IMR-90 (cell line): ENCODE measurements at regions not wholly inside any gene's neighbourhood (a gene's known extent, or its start where the extent isn't known, plus 50 kb on each side); places are given as distances from the start of the nearest gene placed in this dataset.

Source experiments
- ATAC-seq: fragments of 200-7000 bp; cut with Tn5 transposase; 2 replicates; pipeline ENCODE4 v1.9.1; 2020; ENCODE audit warnings: low read depth, mild to moderate bottlenecking, moderate library complexity
- BruUV-seq: library from RNA; stranded (reverse); fragments of 400-500 nt; replicated peaks from 2 replicates; lab custom pipeline; 2021; lab: Mats Ljungman, UMichigan
- CTCF ChIA-PET: fragments of 300-600 bp; formaldehyde crosslinking; extraction: SDS; loops from one replicate; lab custom pipeline; 2021; ENCODE audit warnings: antibody characterized with exemption; lab: Yijun Ruan, JAX
- POLR2A ChIA-PET: fragments of 300-600 bp; sonication (Branson Sonifier 250); formaldehyde crosslinking; loops from one replicate; lab custom pipeline; 2022; ENCODE audit warnings: antibody characterized with exemption; ENCODE audit not compliant: unreplicated experiment; lab: Charles Lee
- DNase-seq: peaks from one replicate; pipeline ENCODE4 v3.0.0; 2013
- H2AFZ ChIP-seq: replicated peaks from 2 replicates; pipeline ENCODE3; 2013; ENCODE audit warnings: low read length, mild to moderate bottlenecking; ENCODE audit not compliant: poor library complexity
- H2AK5ac ChIP-seq: 2 replicates; pipeline ENCODE4 v1.6.1; 2013; ENCODE audit warnings: low read depth, low read length, inconsistent platforms
- H2AK9ac ChIP-seq: replicated peaks from 2 replicates; pipeline ENCODE3; 2013; ENCODE audit warnings: mild to moderate bottlenecking, low read depth, low read length, moderate library complexity; ENCODE audit not compliant: poor library complexity
- H2BK120ac ChIP-seq: 2 replicates; pipeline ENCODE4 v1.6.1; 2013; ENCODE audit warnings: low read depth, low read length, inconsistent platforms
- H2BK15ac ChIP-seq: 3 replicates; pipeline ENCODE4 v1.6.1; 2013; ENCODE audit warnings: low read depth, low read length, inconsistent platforms
- H2BK20ac ChIP-seq: 2 replicates; pipeline ENCODE4 v1.6.1; 2013; ENCODE audit warnings: low read depth, mild to moderate bottlenecking, inconsistent platforms, low read length, moderate library complexity
- H2BK5ac ChIP-seq: 2 replicates; pipeline ENCODE4 v1.6.1; 2013; ENCODE audit warnings: mild to moderate bottlenecking, low read depth, low read length, inconsistent platforms; ENCODE audit not compliant: poor library complexity, severe bottlenecking
- H3K14ac ChIP-seq: replicated peaks from 2 replicates; pipeline ENCODE4 v1.6.1; 2013; ENCODE audit warnings: low read depth, low read length, inconsistent platforms
- H3K18ac ChIP-seq: 2 replicates; pipeline ENCODE4 v1.6.1; 2013; ENCODE audit warnings: low read depth, low read length, control low read depth
- H3K23ac ChIP-seq: 2 replicates; pipeline ENCODE4 v1.6.1; 2013; ENCODE audit warnings: low read depth, low read length, inconsistent platforms
- H3K27ac ChIP-seq: 2 replicates; pipeline ENCODE4 v1.5.1; 2013; ENCODE audit warnings: mild to moderate bottlenecking, control low read depth, low read length; ENCODE audit not compliant: insufficient read depth
- H3K27me3 ChIP-seq: 2 replicates; pipeline ENCODE4 v1.6.1; 2013; ENCODE audit warnings: low read length; ENCODE audit not compliant: control insufficient read depth, insufficient read depth
- H3K36me3 ChIP-seq: 2 replicates; pipeline ENCODE4 v1.6.1; 2013; ENCODE audit warnings: low read length, mixed read lengths; ENCODE audit not compliant: control insufficient read depth, insufficient read depth
- H3K4ac ChIP-seq: 2 replicates; pipeline ENCODE4 v1.6.1; 2013; ENCODE audit warnings: low read depth, low read length, inconsistent platforms
- H3K4me1 ChIP-seq: 2 replicates; pipeline ENCODE4 v1.6.1; 2013; ENCODE audit warnings: low read length, mixed read lengths; ENCODE audit not compliant: control insufficient read depth, insufficient read depth
- H3K4me2 ChIP-seq: 2 replicates; pipeline ENCODE4 v1.6.1; 2013; ENCODE audit warnings: low read depth, mild to moderate bottlenecking, control low read depth, low read length, moderate library complexity
- H3K4me3 ChIP-seq: 2 replicates; pipeline ENCODE4 v1.5.1; 2013; ENCODE audit warnings: low read depth, mild to moderate bottlenecking, control low read depth, low read length, moderate library complexity; ENCODE audit not compliant: insufficient read depth
- H3K56ac ChIP-seq: 2 replicates; pipeline ENCODE4 v1.6.1; 2013; ENCODE audit warnings: low read length, inconsistent platforms; ENCODE audit not compliant: insufficient read depth; ENCODE audit errors: extremely low read depth
- H3K79me1 ChIP-seq, 2 experiments: 2 replicates each; pipeline ENCODE4 v1.6.1; 2013; ENCODE audit warnings: low read length in 2 of 2, inconsistent platforms in 1 of 2, low read depth in 1 of 2
- H3K9ac ChIP-seq: 2 replicates; pipeline ENCODE4 v1.6.1; 2013; ENCODE audit warnings: low read depth, low read length, control low read depth
- H3K9me1 ChIP-seq: 2 replicates; pipeline ENCODE4 v1.6.1; 2013; ENCODE audit warnings: low read length, inconsistent platforms; ENCODE audit not compliant: insufficient read depth
- H3K9me3 ChIP-seq: 2 replicates; pipeline ENCODE4 v1.6.1; 2013; ENCODE audit warnings: low read length; ENCODE audit not compliant: control insufficient read depth, insufficient read depth
- H4K20me1 ChIP-seq: 2 replicates; pipeline ENCODE4 v1.6.1; 2013; ENCODE audit warnings: low read length, inconsistent platforms; ENCODE audit not compliant: insufficient read depth
- H4K5ac ChIP-seq: 2 replicates; pipeline ENCODE4 v1.6.1; 2013; ENCODE audit warnings: mild to moderate bottlenecking, low read depth, low read length, control low read depth
- H4K8ac ChIP-seq, 2 experiments: 2 replicates each; pipeline ENCODE4 v1.6.1; 2013; ENCODE audit warnings: low read depth in 2 of 2, low read length in 2 of 2, control low read depth in 1 of 2, inconsistent platforms in 1 of 2
- H4K91ac ChIP-seq: 2 replicates; pipeline ENCODE4 v1.6.1; 2013; ENCODE audit warnings: low read depth, low read length, inconsistent platforms; ENCODE audit not compliant: insufficient read depth
- CHD1 ChIP-seq: IDR thresholded peaks from 2 replicates; pipeline ENCODE4 v1.6.1; 2012; ENCODE audit warnings: low read depth, low read length, improper control_type of control experiment
- CTCF ChIP-seq: conservative IDR thresholded peaks from 2 replicates; pipeline ENCODE4 v1.5.1; 2012; ENCODE audit warnings: mild to moderate bottlenecking, low read depth, low read length, improper control_type of control experiment
- ELK1 ChIP-seq: fragments of 150-350 bp; IDR thresholded peaks from 2 replicates; pipeline ENCODE4 v1.6.1; 2016; ENCODE audit warnings: low read depth, mild to moderate bottlenecking, low read length, moderate library complexity, borderline replicate concordance
- MAFK ChIP-seq: IDR thresholded peaks from 2 replicates; pipeline ENCODE4 v1.6.1; 2012; ENCODE audit warnings: low read depth, low read length, improper control_type of control experiment
- MAZ ChIP-seq: IDR thresholded peaks from 2 replicates; pipeline ENCODE4 v1.6.1; 2012; ENCODE audit warnings: low read depth, mild to moderate bottlenecking, low read length, improper control_type of control experiment, moderate library complexity, borderline replicate concordance
- MXI1 ChIP-seq: IDR thresholded peaks from 2 replicates; pipeline ENCODE4 v1.6.1; 2012; ENCODE audit warnings: low read depth, mild to moderate bottlenecking, low read length, moderate library complexity, borderline replicate concordance
- POLR2A ChIP-seq: IDR thresholded peaks from 2 replicates; pipeline ENCODE4 v1.6.1; 2012; ENCODE audit warnings: mild to moderate bottlenecking, low read depth, low read length
- RAD21 ChIP-seq: IDR thresholded peaks from 2 replicates; pipeline ENCODE4 v1.6.1; 2012; ENCODE audit warnings: low read length, improper control_type of control experiment
- RCOR1 ChIP-seq: IDR thresholded peaks from 2 replicates; pipeline ENCODE4 v1.6.1; 2012; ENCODE audit warnings: mild to moderate bottlenecking, low read length, improper control_type of control experiment; ENCODE audit not compliant: insufficient replicate concordance
- SMC3 ChIP-seq: fragments of 150-350 bp; IDR thresholded peaks from 2 replicates; pipeline ENCODE4 v1.6.1; 2016; ENCODE audit warnings: low read depth, mild to moderate bottlenecking, antibody characterized with exemption, low read length, moderate library complexity
- USF2 ChIP-seq: fragments of 150-350 bp; IDR thresholded peaks from 2 replicates; pipeline ENCODE4 v1.6.1; 2017; ENCODE audit warnings: mild to moderate bottlenecking, antibody characterized with exemption, low read length, low read depth
- WGBS, 2 experiments: methylation state at CpG; one replicate each; pipeline versions ENCODE4 v1.1.5 to v1.1.7; 2013; ENCODE audit warnings: missing lambda C conversion rate in 2 of 2; ENCODE audit not compliant: insufficient read length in 1 of 2; ENCODE audit errors: extremely low coverage in 2 of 2; 5-methylcytosine and 5-hydroxymethylcytosine counted together
- dilution Hi-C: fragments of 300-500 bp; cut with HindIII; formaldehyde crosslinking; loops from one replicate; pipeline ENCODE4 v1.14.3; 2018; ENCODE audit warnings: low sequenced_read_pairs; ENCODE audit not compliant: unreplicated experiment
- in situ Hi-C: fragments of 300-500 bp; cut with MboI; formaldehyde crosslinking; loops from 3 replicates; pipeline ENCODE4 v1.14.3; 2019; ENCODE audit warnings: low sequenced_read_pairs, inconsistent platforms, mixed read lengths
- intact Hi-C: fragments of 100-400 bp; cut with micrococcal nuclease; formaldehyde crosslinking; loops from 2 replicates; pipeline ENCODE4 v1.10.0; 2022

GRCh38 chr20:6240059-6240458, 117.2 kb upstream of the FERMT1 start:
- dilution Hi-C loops = no loop called here
- CTCF ChIA-PET = no interaction called here
- H2BK20ac ChIP-seq = no peak overlapping the region

More at GRCh38 chr20:6240059-6240458, 117.2 kb upstream of the FERMT1 start:
- Histone ChIP-seq H4K5ac (no peak overlapping the region), H2BK15ac (no peak overlapping the region), H2AK9ac (no peak overlapping the region), H3K79me1 (no peaks in the 10 kb centered on the region), H2AFZ (no peak overlapping the region), H3K14ac (no peak overlapping the region), H3K4me1 (no peaks in the 10 kb centered on the region), H3K23ac (no peak overlapping the region), H3K4me2 (no peak overlapping the region), H3K27ac (no peak overlapping the region), H3K9me3 (no peaks in the 10 kb centered on the region), H3K9ac (no peak overlapping the region), H3K4ac (no peak overlapping the region), H2BK5ac (no peak overlapping the region), H3K56ac (no peak overlapping the region), H3K36me3 (no peaks in the 10 kb centered on the region), H2AK5ac (no peak overlapping the region), H2BK120ac (no peak overlapping the region), H4K8ac (no peak overlapping the region), H4K20me1 (no peaks in the 10 kb centered on the region), H3K27me3 (no peaks in the 10 kb centered on the region), H4K91ac (no peak overlapping the region), H3K18ac (no peak overlapping the region), H3K4me3 (no peak overlapping the region), H3K9me1 (no peaks in the 10 kb centered on the region)
- 80% methylated on average over 3 of the region's 3 CpGs; no CpG with 5 or more reads in 1 of the 2 experiments for WGBS, 2 experiments
- POLR2A ChIA-PET = no interaction called here
- in situ Hi-C loops (no loop called here), intact Hi-C loops (no loop called here)
- no peak for ATAC-seq
- BruUV-seq = no TSS peak
- DNase-seq = no peak
- TF ChIP-seq RAD21 (no peak), RCOR1 (no peak), POLR2A (no peak), USF2 (no peak), CTCF (no peak), MAZ (no peak), MXI1 (no peak), CHD1 (no peak), ELK1 (no peak), MAFK (no peak), SMC3 (no peak)
